ENCODE measurements at regions not wholly inside any gene's neighbourhood (a gene's known extent, or its start where the extent isn't known, plus 50 kb on each side); places are given as distances from the start of the nearest gene placed in this dataset.
"Not testable (repeated sequence)": the region's sequence is repeated elsewhere in the genome, so short reads cannot be mapped to it uniquely, and the experiment has no call there.

DNA sequence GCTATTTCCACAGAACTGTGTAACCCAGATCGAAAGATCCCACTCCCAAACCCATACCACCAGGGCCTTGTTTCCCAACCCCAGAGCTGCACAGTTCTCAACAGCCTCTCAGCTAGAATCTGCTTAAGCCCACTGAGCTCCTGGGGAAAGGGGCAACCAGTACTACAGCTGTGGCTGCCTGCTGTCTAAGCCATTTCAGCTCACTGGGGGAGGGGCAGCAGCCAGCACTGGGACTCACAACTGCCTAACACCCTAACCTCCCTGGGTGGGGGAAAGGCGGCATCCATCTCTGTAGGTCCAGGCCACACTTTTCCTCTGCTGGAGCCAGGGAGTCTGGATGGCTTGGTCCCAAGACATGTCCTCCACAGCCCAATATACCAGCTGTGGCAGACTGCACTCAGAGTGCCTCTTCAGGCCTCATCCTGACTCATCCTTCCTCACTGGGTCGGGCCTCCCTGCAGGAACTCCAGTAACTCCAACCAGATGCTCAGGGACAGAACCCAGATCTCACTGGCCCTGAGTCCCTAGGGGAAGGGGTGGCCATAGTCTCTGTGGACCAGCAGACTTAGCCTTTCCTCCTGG, 241.4 kb downstream of the HINT1 start:
- WGBS (ENCODE audit: low lambda C conversion rate, missing lambda C conversion rate): 90% methylated on average over 3 of the region's 3 CpGs
- Histone ChIP-seq H4K20me1 (ENCODE audit: insufficient read depth, poor library complexity, severe bottlenecking) (no peaks in the 10 kb centered on the region), H2AFZ (no peak overlapping the region), H3K79me2 (no peaks in the 10 kb centered on the region), H3K27ac (no peak overlapping the region), H3K27me3 (no peaks in the 10 kb centered on the region), H3K9me3 (ENCODE audit: low read depth) (no peaks in the 10 kb centered on the region), H3K4me1 (ENCODE audit: insufficient read depth) (no peaks in the 10 kb centered on the region), H3K36me3 (replicated peaks; ENCODE audit: insufficient read depth, low read depth) (no peaks in the 10 kb centered on the region), H3K9me2 (replicated peaks; ENCODE audit: insufficient read depth) (no peaks in the 10 kb centered on the region), H3K4me2 (no peak overlapping the region), H3K4me3 (no peak overlapping the region)
- TF ChIP-seq EZH2 (IDR thresholded peaks at IDR 0.05; ENCODE audit: borderline replicate concordance): no peak
- TF ChIP-seq, protein P1, sequence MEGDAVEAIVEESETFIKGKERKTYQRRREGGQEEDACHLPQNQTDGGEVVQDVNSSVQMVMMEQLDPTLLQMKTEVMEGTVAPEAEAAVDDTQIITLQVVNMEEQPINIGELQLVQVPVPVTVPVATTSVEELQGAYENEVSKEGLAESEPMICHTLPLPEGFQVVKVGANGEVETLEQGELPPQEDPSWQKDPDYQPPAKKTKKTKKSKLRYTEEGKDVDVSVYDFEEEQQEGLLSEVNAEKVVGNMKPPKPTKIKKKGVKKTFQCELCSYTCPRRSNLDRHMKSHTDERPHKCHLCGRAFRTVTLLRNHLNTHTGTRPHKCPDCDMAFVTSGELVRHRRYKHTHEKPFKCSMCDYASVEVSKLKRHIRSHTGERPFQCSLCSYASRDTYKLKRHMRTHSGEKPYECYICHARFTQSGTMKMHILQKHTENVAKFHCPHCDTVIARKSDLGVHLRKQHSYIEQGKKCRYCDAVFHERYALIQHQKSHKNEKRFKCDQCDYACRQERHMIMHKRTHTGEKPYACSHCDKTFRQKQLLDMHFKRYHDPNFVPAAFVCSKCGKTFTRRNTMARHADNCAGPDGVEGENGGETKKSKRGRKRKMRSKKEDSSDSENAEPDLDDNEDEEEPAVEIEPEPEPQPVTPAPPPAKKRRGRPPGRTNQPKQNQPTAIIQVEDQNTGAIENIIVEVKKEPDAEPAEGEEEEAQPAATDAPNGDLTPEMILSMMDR (IDR thresholded peaks at IDR 0.05; ENCODE audit: poor library complexity): no peak
- no peak for TF ChIP-seq EZH2phosphoT487 (IDR thresholded peaks at IDR 0.05; ENCODE audit: low read depth, severe bottlenecking, unreplicated experiment)
- DNase-seq (ENCODE audit: low spot score): no peak

DNA sequence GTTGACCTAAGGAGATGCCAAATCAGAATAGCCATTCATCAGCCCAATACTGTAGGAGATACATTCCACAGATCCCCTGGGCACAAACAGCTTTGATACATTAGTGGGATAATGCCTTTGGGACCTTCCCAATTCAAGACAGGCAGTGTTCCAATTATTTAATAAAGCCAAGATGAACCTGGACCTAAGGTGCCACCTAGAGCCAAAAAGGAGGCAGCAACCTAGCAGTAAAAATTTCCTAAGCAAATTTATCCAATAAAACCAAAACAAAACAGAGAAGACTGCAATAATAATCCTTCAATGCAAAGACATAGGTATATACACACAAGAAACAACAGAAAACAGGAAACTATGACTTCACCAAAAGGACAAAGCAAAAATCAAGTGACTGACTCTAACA, 253.0 kb downstream of the HINT1 start:
- no peak overlapping the region for H3K4me2 ChIP-seq
- no peaks in the 10 kb centered on the region for H3K4me1 ChIP-seq (ENCODE audit: insufficient read depth)
- no peaks in the 10 kb centered on the region for H3K9me2 ChIP-seq (replicated peaks; ENCODE audit: insufficient read depth)
- H3K79me2 ChIP-seq: no peaks in the 10 kb centered on the region
- no peak overlapping the region for H2AFZ ChIP-seq
- H3K4me3 ChIP-seq: no peak overlapping the region
- H3K27me3 ChIP-seq: no peaks in the 10 kb centered on the region
- no peaks in the 10 kb centered on the region for H3K36me3 ChIP-seq (replicated peaks; ENCODE audit: insufficient read depth, low read depth)
- no peaks in the 10 kb centered on the region for H3K9me3 ChIP-seq (ENCODE audit: low read depth)
- no peaks in the 10 kb centered on the region for H4K20me1 ChIP-seq (ENCODE audit: insufficient read depth, poor library complexity, severe bottlenecking)
- no peak overlapping the region for H3K27ac ChIP-seq
- no peak for DNase-seq (ENCODE audit: low spot score)
- TF ChIP-seq EZH2phosphoT487 (IDR thresholded peaks at IDR 0.05; ENCODE audit: low read depth, severe bottlenecking, unreplicated experiment) (no peak), EZH2 (IDR thresholded peaks at IDR 0.05; ENCODE audit: borderline replicate concordance) (no peak)
- TF ChIP-seq, protein P1 (IDR thresholded peaks at IDR 0.05; ENCODE audit: poor library complexity): no peak

DNA sequence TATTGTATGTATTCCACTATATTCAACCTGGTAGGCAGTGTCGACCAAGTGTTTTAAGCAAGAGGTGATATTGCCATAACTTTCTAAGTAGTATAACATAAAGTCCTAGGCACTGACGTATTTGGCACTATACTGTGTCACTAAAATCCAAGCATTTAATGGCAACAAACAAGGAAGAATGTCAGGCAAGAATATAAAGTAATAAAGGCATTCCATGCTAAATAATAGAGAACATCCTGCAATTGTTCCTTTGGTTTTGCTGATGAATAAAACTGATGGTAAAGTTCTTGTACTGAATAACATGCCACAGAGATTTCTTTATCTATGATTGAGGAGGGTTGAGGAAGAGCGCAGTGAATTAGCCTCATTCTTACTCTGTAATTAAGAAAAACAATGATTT, 256.9 kb downstream of the HINT1 start:
- H3K9me3 ChIP-seq (ENCODE audit: low read depth): no peaks in the 10 kb centered on the region
- WGBS (ENCODE audit: low lambda C conversion rate, missing lambda C conversion rate): 93% methylated on average over 3 of the region's 3 CpGs
- no peaks in the 10 kb centered on the region for H3K27me3 ChIP-seq
- no peaks in the 10 kb centered on the region for H3K79me2 ChIP-seq
- H4K20me1 ChIP-seq (ENCODE audit: insufficient read depth, poor library complexity, severe bottlenecking): no peaks in the 10 kb centered on the region
- H3K4me2 ChIP-seq: no peak overlapping the region
- no peak for TF ChIP-seq EZH2 (IDR thresholded peaks at IDR 0.05; ENCODE audit: borderline replicate concordance)
- TF ChIP-seq, protein P1 (IDR thresholded peaks at IDR 0.05; ENCODE audit: poor library complexity): no peak
- TF ChIP-seq EZH2phosphoT487 (IDR thresholded peaks at IDR 0.05; ENCODE audit: low read depth, severe bottlenecking, unreplicated experiment): no peak
- no peaks in the 10 kb centered on the region for H3K9me2 ChIP-seq (replicated peaks; ENCODE audit: insufficient read depth)
- no peak for DNase-seq (ENCODE audit: low spot score)
- no peak overlapping the region for H3K4me3 ChIP-seq
- H2AFZ ChIP-seq: no peak overlapping the region
- no peaks in the 10 kb centered on the region for H3K4me1 ChIP-seq (ENCODE audit: insufficient read depth)
- H3K36me3 ChIP-seq (replicated peaks; ENCODE audit: insufficient read depth, low read depth): no peaks in the 10 kb centered on the region
- no peak overlapping the region for H3K27ac ChIP-seq

DNA sequence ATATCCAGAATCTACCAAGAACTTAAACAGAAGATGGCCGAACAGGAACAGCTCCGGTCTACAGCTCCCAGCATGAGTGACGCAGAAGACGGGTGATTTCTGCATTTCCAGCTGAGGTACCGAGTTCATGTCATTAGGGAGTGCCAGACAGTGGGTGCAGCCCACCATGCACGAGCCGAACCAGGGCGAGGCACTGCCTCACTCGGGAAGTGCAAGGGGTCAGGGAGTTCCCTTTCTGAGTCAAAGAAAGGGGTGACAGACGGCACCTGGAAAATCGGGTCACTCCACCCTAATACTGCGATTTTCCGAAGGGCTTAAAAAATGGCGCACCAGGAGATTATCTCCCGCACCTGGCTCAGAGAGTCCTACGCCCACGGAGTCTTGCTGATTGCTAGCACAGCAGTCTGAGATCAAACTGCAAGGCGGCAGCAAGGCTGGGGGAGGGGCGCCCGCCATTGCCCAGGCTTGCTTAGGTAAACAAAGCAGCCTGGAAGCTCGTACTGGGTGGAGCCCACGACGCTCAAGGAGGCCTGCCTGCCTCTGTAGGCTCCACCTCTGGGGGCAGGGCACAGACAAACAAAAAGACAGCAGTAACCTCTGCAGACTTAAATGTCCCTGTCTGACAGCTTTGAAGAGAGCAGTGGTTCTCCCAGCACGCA, 267.4 kb downstream of the HINT1 start:
- H3K79me2 ChIP-seq; H2AFZ ChIP-seq; H3K4me3 ChIP-seq; H3K27me3 ChIP-seq; DNase-seq (ENCODE audit: low spot score); H3K4me2 ChIP-seq; H4K20me1 ChIP-seq (ENCODE audit: insufficient read depth, poor library complexity, severe bottlenecking); H3K36me3 ChIP-seq (replicated peaks; ENCODE audit: insufficient read depth, low read depth); H3K9me3 ChIP-seq (ENCODE audit: low read depth); H3K9me2 ChIP-seq (replicated peaks; ENCODE audit: insufficient read depth); H3K27ac ChIP-seq; H3K4me1 ChIP-seq (ENCODE audit: insufficient read depth): not testable (repeated sequence)
- 74% methylated on average over 24 of the region's 24 CpGs for WGBS (ENCODE audit: low lambda C conversion rate, missing lambda C conversion rate)

DNA sequence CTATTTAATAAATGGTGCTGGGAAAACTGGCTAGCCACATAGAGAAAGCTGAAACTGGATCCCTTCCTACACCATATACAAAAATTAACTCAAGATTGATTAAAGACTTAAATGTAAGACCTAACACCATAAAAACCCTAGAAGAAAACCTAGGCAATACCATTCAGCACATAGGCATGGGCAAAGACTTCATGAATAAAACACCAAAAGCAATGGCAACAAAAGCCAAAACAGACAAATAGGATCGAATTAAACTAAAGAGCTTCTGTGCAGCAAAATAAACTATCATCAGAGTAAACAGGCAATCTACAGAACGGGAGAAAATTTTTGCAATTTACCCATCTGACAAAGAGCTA, 267.9 kb downstream of the HINT1 start:
- not testable (repeated sequence) for DNase-seq (ENCODE audit: low spot score); H3K4me2 ChIP-seq; H3K9me3 ChIP-seq (ENCODE audit: low read depth); H3K36me3 ChIP-seq (replicated peaks; ENCODE audit: insufficient read depth, low read depth); H4K20me1 ChIP-seq (ENCODE audit: insufficient read depth, poor library complexity, severe bottlenecking); H3K9me2 ChIP-seq (replicated peaks; ENCODE audit: insufficient read depth); H2AFZ ChIP-seq; H3K4me3 ChIP-seq; H3K27ac ChIP-seq; H3K79me2 ChIP-seq; H3K4me1 ChIP-seq (ENCODE audit: insufficient read depth); H3K27me3 ChIP-seq
- WGBS (ENCODE audit: low lambda C conversion rate, missing lambda C conversion rate): 84% methylated on average over 2 of the region's 2 CpGs

Measured in hepatocyte (in vitro differentiated cells).